HG03442 (cell line): ENCODE measurements at regions not wholly inside any gene's neighbourhood (a gene's known extent, or its start where the extent isn't known, plus 50 kb on each side); places are given as distances from the start of the nearest gene placed in this dataset.

ENCODE experiments used
- ATAC-seq: cut with Tn5 transposase; IDR thresholded peaks from one replicate; pipeline ENCODE4 v1.9.1; 2021; ENCODE audit warnings: mild to moderate bottlenecking, moderate library complexity; ENCODE audit not compliant: unreplicated experiment

GRCh38 chrX:43560247-43560946, 95.7 kb upstream of the MAOA start:
- ATAC-seq, result no peak

GRCh38 chrX:43562372-43562771, 93.7 kb upstream of the MAOA start:
- ATAC-seq, result no peak

GRCh38 chrX:43564953-43565352, 91.1 kb upstream of the MAOA start:
- no peak for ATAC-seq

- ATAC-seq, result no peak
Measured at GRCh38 chrX:43566170-43566569, 89.9 kb upstream of the MAOA start.

- no peak for ATAC-seq
Measured at GRCh38 chrX:43573441-43574015, 82.6 kb upstream of the MAOA start.

GRCh38 chrX:43580621-43581020, 75.5 kb upstream of the MAOA start:
- ATAC-seq, result no peak

GRCh38 chrX:43581167-43581566, 74.9 kb upstream of the MAOA start:
- ATAC-seq, result no peak

- no peak for ATAC-seq
Measured at GRCh38 chrX:43581888-43582539, 74.1 kb upstream of the MAOA start.

GRCh38 chrX:43582540-43582913, 73.6 kb upstream of the MAOA start:
- ATAC-seq, result no peak

- no peak for ATAC-seq
Measured at GRCh38 chrX:43585922-43586321, 70.2 kb upstream of the MAOA start.

- ATAC-seq, result no peak
Measured at GRCh38 chrX:43586830-43587229, 69.3 kb upstream of the MAOA start.

GRCh38 chrX:43589735-43590134, 66.4 kb upstream of the MAOA start:
- no peak for ATAC-seq

- no peak for ATAC-seq
Measured at GRCh38 chrX:43590150-43590549, 65.9 kb upstream of the MAOA start.

GRCh38 chrX:43592597-43592996, 63.5 kb upstream of the MAOA start:
- no peak for ATAC-seq

GRCh38 chrX:43595931-43596330, 60.2 kb upstream of the MAOA start:
- no peak for ATAC-seq

GRCh38 chrX:43604753-43605152, 51.3 kb upstream of the MAOA start:
- no peak for ATAC-seq

GRCh38 chrX:43605351-43605750, 50.7 kb upstream of the MAOA start:
- ATAC-seq, result no peak
